SK-N-MC (cell line): ENCODE measurements at regions not wholly inside any gene's neighbourhood (a gene's known extent, or its start where the extent isn't known, plus 50 kb on each side); places are given as distances from the start of the nearest gene placed in this dataset.

Experiments used
- DNase-seq: peaks from one replicate; pipeline ENCODE4 v3.0.0-alpha.2; 2011; ENCODE audit warnings: low read depth, low spot score
- H3K27ac ChIP-seq: fragments of 200-600 bp; sonication (generic); 2 replicates; pipeline ENCODE4 v1.5.1; 2016; ENCODE audit warnings: mixed run types
- H3K36me3 ChIP-seq: fragments of 200-600 bp; sonication (generic); 2 replicates; pipeline ENCODE4 v1.6.1; 2017; ENCODE audit warnings: antibody characterized with exemption, low read length, mixed read lengths; ENCODE audit not compliant: insufficient read depth
- H3K4me3 ChIP-seq: fragments of 200-600 bp; sonication (generic); 2 replicates; pipeline ENCODE4 v1.5.1; 2016
- H3K9ac ChIP-seq: fragments of 200-600 bp; sonication (generic); 2 replicates; pipeline ENCODE4 v1.8.0; 2017; ENCODE audit warnings: mixed run types, mixed read lengths; ENCODE audit not compliant: insufficient read length
- H3K9me3 ChIP-seq: fragments of 200-600 bp; sonication (generic); 2 replicates; pipeline ENCODE4 v1.6.1; 2017; ENCODE audit warnings: low read depth, mild to moderate bottlenecking, antibody characterized with exemption, low read length, moderate library complexity, mixed read lengths
- EZH2 ChIP-seq: fragments of 200-600 bp; sonication (generic); IDR thresholded peaks from one replicate; pipeline ENCODE4 v1.6.1; 2017; ENCODE audit warnings: antibody characterized with exemption
- FOXP2 ChIP-seq: optimal IDR thresholded peaks from 2 replicates; pipeline ENCODE3; 2011; ENCODE audit warnings: mild to moderate bottlenecking, moderate library complexity; ENCODE audit not compliant: insufficient read depth; ENCODE audit errors: extremely low read length, control extremely low read depth
- POLR2AphosphoS5 ChIP-seq: IDR thresholded peaks from 2 replicates; pipeline ENCODE4 v1.6.1; 2012; ENCODE audit warnings: mild to moderate bottlenecking, low read depth, low read length, borderline replicate concordance

GRCh38 chr5:54905246-54905795, 80.1 kb downstream of the ESM1 start:
- H3K4me3 ChIP-seq: no peak overlapping the region
- H3K36me3 ChIP-seq: no peaks in the 10 kb centered on the region
- H3K27ac ChIP-seq: no peak overlapping the region
- DNase-seq: no peak
- no peak overlapping the region for H3K9ac ChIP-seq
- TF ChIP-seq POLR2AphosphoS5: no peak
- TF ChIP-seq EZH2: no peak
- TF ChIP-seq FOXP2: no peak
- H3K9me3 ChIP-seq: no peaks in the 10 kb centered on the region

DNA sequence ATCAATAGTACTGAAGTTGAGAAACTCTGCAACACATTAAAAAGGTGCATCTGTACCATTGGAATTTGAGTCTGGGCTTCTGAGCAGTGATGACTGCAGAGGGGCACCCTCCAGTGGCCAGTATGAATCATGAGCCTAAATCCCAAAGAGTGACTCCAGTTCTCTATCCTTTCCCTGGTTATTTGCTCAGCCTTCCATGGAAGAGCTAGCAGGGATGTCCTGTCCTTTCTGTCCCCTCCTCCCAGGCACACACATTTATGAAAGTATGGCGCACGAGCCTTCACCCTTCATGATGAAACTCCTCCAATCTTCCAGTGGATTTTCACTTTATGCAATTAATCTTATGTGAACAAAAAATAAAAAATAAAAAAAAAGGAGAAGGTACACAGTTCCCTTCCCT, 81.0 kb downstream of the ESM1 start:
- TF ChIP-seq FOXP2: no peak
- no peak for TF ChIP-seq EZH2
- no peak for TF ChIP-seq POLR2AphosphoS5
- no peak overlapping the region for H3K27ac ChIP-seq
- H3K36me3 ChIP-seq: no peaks in the 10 kb centered on the region
- no peak overlapping the region for H3K4me3 ChIP-seq
- peak; percentile 51 for DNase-seq
- H3K9ac ChIP-seq: no peak overlapping the region
- H3K9me3 ChIP-seq: no peaks in the 10 kb centered on the region

DNA sequence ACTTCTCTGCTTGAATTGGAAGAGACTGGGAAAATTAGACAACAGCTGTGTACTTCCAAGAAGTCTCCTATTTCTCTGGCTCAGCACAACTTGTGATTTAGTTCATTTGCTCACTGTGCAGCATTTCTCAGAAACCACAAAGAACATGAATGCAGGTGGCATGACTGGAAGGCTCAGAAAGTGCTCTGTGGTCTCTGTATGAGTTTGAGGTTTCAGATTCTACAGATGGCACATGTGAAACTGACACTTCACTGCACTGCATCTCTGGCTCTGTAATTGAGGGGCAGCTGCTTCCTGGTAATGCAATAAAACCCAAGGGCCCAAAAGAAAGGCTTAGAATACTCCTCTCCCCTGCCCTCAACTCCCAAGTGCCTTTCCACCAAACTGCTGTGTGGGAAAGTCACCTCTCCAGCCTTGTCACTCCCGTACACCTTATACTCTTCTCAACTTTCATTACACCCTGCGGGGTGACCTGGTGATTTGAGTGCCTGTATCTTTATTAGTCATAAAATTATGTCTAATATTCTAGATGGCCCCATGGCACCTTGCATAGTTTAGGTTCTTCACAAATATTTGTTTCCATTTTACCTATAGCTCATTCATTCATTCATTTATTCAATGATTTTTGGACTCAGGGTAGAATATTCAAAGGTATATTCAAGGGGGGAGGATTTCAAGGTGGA, 82.5 kb downstream of the ESM1 start:
- Histone ChIP-seq H3K4me3 (peak overlapping the region; percentile 37), H3K36me3 (no peaks in the 10 kb centered on the region), H3K9ac (peak overlapping the region; percentile 34), H3K27ac (peak overlapping the region; percentile 76), H3K9me3 (no peaks in the 10 kb centered on the region)
- peak; percentile 53 for DNase-seq
- TF ChIP-seq FOXP2 (no peak), EZH2 (no peak), POLR2AphosphoS5 (0 out of 2 replicates have a peak, but pooled peaks have one; percentile 46)

- Histone ChIP-seq H3K27ac (no peak overlapping the region), H3K36me3 (no peaks in the 10 kb centered on the region), H3K9me3 (no peaks in the 10 kb centered on the region), H3K4me3 (no peak overlapping the region), H3K9ac (no peak overlapping the region)
- DNase-seq: no peak
- TF ChIP-seq EZH2 (no peak), FOXP2 (no peak), POLR2AphosphoS5 (no peak)
Measured at GRCh38 chr5:54900984-54901725, 84.2 kb downstream of the ESM1 start.

- DNase-seq: no peak
- no peaks in the 10 kb centered on the region for H3K36me3 ChIP-seq
- TF ChIP-seq POLR2AphosphoS5 (no peak), FOXP2 (no peak), EZH2 (no peak)
- H3K9ac ChIP-seq: no peak overlapping the region
- no peak overlapping the region for H3K4me3 ChIP-seq
- no peaks in the 10 kb centered on the region for H3K9me3 ChIP-seq
- no peak overlapping the region for H3K27ac ChIP-seq
Measured at GRCh38 chr5:54897001-54897400, 88.4 kb downstream of the ESM1 start.

GRCh38 chr5:54895816-54896341, 89.5 kb downstream of the ESM1 start:
- H3K9ac ChIP-seq: peak overlapping the region; percentile 77
- peak overlapping the region; percentile 99 for H3K27ac ChIP-seq
- peak; percentile 77 for DNase-seq
- H3K36me3 ChIP-seq: no peaks in the 10 kb centered on the region
- no peaks in the 10 kb centered on the region for H3K9me3 ChIP-seq
- TF ChIP-seq POLR2AphosphoS5 (no peak), EZH2 (no peak), FOXP2 (no peak)
- peak overlapping the region; percentile 74 for H3K4me3 ChIP-seq

DNA sequence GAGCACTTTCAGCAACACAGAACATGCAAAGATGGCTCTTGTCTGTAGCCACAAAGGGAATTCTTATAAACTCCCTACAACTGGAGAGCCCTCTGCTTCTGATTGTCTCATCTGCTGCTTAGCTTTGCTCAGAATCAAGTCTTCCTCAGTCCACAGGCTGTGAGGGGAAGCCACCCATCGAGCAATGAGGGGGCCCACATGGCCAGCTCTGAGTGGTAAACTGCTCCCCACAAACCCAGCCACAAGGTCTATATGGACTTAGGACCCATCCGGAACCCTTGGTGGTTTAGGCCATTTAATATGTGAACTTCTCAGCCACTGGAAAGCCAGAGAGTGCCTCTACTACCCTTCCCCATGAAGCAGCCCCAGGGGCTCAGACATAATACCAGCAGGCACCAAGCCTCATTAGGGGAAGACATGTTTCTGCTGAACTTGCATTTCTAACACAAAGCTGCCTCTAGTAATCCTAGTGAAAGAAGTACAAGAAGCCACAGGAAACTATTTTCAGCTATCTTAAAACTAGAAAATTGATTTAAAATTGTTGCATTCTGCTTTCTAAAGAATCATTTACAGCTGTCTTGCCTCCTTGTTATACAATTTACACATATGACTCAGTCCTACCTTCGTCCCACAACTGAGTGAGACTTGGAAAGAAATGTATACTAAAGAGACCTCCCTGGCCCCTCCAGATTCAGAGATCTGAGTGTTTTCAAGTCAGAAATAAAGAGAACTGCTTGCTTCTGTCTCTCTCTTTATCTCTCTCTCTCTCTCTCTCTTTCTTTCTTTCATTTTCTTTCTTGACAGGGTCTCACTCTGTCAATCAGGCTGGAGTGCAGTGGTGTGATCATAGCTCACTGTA, 90.2 kb downstream of the ESM1 start:
- H3K9ac ChIP-seq: peak overlapping the region; percentile 77
- DNase-seq: peak; percentile 96
- TF ChIP-seq FOXP2 (peak; percentile 93), POLR2AphosphoS5 (peak; percentile 70), EZH2 (no peak)
- peak overlapping the region; percentile 74 for H3K4me3 ChIP-seq
- H3K27ac ChIP-seq: peak overlapping the region; percentile 99
- H3K36me3 ChIP-seq: no peaks in the 10 kb centered on the region
- H3K9me3 ChIP-seq: no peaks in the 10 kb centered on the region

- Histone ChIP-seq H3K9ac (no peak overlapping the region), H3K27ac (peak overlapping the region; percentile 83), H3K4me3 (peak overlapping the region; percentile 37), H3K9me3 (no peaks in the 10 kb centered on the region), H3K36me3 (no peaks in the 10 kb centered on the region)
- DNase-seq: peak; percentile 90
- TF ChIP-seq FOXP2 (no peak), POLR2AphosphoS5 (peak; percentile 19; the same call in 1 of the 2 replicates)
Measured at GRCh38 chr5:54889826-54890225, 95.6 kb downstream of the ESM1 start.
